ENCODE measurements at regions not wholly inside any gene's neighbourhood (a gene's known extent, or its start where the extent isn't known, plus 50 kb on each side); places are given as distances from the start of the nearest gene placed in this dataset.

GRCh38 chr6:51513891-51514747 lies 573.3 kb downstream of the PKHD1 start:
- no peak for DNase-seq

GRCh38 chr6:51514748-51515402 lies 572.5 kb downstream of the PKHD1 start:
- no peak for DNase-seq

GRCh38 chr6:51526049-51526448 lies 561.4 kb downstream of the PKHD1 start:
- no peak for DNase-seq

GRCh38 chr6:51526922-51527321 lies 560.5 kb downstream of the PKHD1 start:
- no peak for DNase-seq

GRCh38 chr6:51528556-51528955 lies 558.9 kb downstream of the PKHD1 start:
- no peak for DNase-seq

DNA sequence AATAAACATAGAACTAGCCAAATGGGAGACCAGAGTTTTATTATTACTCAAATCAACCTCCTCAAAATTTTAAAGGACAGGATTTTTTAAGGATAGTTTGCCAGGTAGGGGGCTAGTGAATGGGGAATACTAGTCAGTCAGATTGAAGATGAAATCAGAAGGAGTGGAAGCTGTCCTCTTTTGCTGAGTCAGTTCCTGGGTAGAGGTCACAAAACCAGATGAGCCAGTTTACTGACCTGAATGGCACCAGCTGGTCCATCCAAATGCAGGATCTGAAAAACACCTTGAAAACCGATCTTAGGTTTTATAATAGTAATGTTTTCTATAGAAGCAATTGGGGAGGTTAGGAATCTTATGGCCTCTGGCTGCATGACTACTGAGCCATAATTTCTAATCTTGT lies 558.2 kb downstream of the PKHD1 start:
- DNase-seq, result no peak

DNA sequence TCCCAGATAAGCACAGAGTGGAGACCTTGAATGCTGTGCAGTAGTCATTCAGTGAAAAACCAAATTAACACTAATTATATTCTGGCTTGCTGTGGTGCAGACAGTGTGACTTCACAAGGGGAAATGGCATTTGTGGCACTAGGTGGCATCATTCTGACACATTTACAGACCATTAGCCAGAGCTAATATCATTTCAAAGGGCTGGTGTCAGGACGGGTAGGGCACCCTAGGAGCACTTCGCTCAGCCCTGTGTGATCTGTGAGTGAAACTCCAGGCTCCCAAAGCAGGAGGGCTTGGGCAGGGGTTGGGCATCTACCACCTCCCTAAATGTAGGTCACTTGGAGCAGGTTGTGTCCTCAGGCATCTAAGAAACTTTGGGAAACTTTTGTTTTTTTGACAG lies 555.8 kb downstream of the PKHD1 start:
- no peak for DNase-seq

GRCh38 chr6:51533962-51534361 lies 553.5 kb downstream of the PKHD1 start:
- DNase-seq, result no peak

- no peak for DNase-seq
Observed at GRCh38 chr6:51535327-51535726, 552.1 kb downstream of the PKHD1 start.

- no peak for DNase-seq
Observed at GRCh38 chr6:51536728-51537127, 550.7 kb downstream of the PKHD1 start.

- no peak for DNase-seq
Observed at GRCh38 chr6:51541847-51542246, 545.6 kb downstream of the PKHD1 start.

GRCh38 chr6:51542475-51542874 lies 544.9 kb downstream of the PKHD1 start:
- no peak for DNase-seq

- no peak for DNase-seq
Observed at GRCh38 chr6:51550243-51550642, 537.2 kb downstream of the PKHD1 start.

DNA sequence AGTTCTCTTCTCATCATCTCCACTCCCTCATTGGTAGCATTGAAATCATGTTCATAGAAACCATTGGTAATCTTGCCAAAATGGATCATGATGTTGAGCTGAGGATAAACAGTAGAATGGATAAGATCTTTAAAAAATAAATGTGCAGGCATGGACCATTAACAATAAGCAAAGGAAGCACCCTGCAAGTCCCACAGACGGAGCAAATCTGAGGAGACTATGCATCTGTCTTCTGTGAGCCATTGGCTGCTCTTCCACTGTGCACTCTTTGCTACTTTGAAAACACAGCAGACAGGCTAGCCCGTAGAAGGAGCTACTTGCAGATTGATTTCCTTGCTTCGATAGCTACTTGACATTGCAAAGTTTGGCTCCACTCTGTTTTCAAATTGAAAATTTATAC lies 535.0 kb downstream of the PKHD1 start:
- no peak for DNase-seq

- DNase-seq, result no peak
Observed at GRCh38 chr6:51553246-51554015, 534.0 kb downstream of the PKHD1 start.

GRCh38 chr6:51554029-51554428 lies 533.4 kb downstream of the PKHD1 start:
- DNase-seq, result no peak

DNA sequence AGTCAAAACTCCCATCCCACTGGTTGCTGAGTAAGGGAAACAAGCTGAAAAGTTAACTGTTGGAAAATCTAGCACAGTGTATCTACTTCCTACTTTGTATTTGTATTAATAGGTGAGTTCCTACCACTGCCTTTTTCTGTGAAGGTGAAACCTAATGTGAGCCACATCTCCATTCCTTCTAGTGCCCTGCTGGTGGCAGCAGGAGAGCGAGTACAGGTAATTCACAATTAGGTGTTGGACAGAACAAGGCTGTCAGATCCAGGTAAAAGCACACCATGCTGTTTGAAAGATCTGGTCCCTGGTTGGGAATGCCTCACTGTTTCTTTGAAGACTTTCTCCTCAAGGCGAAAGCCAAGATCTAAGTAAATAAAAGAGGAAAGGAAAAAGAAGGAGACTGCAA lies 528.4 kb downstream of the PKHD1 start:
- DNase-seq, result no peak

DNA sequence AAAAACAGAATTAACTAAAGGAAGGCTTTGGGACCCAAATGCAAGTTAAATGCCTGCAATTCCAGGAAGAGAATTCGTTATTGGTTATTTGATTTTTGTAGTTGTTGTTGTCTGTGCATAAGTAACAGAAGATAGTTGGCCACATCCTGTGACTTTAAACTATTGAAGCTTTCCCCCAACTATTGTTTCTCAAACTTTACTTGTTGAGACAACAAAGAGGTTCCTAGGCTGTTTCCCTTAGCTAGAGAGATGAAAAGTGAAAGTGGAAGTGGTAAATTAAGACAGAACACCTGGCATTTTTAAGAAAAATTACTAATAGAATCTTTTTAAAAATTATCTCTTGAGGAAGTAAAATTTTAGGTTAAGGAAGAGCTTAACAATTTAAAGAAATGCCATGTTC lies 525.2 kb downstream of the PKHD1 start:
- DNase-seq, result no peak
